Frontal cortex (tissue), 3 donors: ENCODE measurements at regions not wholly inside any gene's neighbourhood (a gene's known extent, or its start where the extent isn't known, plus 50 kb on each side); places are given as distances from the start of the nearest gene placed in this dataset.
"Not testable (repeated sequence)": the region's sequence is repeated elsewhere in the genome, so short reads cannot be mapped to it uniquely, and the experiment has no call there.

Experiments
- DNase-seq, 2 donors: peaks; one replicate each; pipeline ENCODE4 v3.0.0; 2012; ENCODE audit warnings: low spot score in 2 of 2
- FAIRE-seq: peaks from 2 replicates; lab custom pipeline; 2012; peaks lifted over from hg19 to GRCh38; lab: Jason Lieb, UNC
- donor health status: control.
- donor health status: control.
- donor health status: control.

DNA sequence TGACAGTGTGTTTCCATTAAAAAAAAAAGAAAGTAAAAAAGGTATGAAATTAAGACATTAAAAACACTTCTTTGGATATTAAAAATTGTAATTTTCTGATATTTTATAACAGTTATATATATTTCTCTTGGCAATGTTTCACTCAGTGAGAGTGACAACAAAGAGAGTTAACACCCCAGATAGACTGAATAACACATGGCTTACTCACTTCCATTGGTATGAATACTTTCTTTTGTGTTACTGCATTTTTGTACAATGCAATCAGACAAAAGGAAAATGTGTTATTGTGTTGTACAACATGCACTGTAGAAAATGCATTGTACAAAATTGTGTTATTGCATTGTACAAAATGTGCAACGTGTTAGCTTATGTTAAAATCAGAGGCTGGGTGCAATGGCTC lies 676.6 kb upstream of the AMELY start:
- not testable (repeated sequence) for DNase-seq, FAIRE-seq

DNA sequence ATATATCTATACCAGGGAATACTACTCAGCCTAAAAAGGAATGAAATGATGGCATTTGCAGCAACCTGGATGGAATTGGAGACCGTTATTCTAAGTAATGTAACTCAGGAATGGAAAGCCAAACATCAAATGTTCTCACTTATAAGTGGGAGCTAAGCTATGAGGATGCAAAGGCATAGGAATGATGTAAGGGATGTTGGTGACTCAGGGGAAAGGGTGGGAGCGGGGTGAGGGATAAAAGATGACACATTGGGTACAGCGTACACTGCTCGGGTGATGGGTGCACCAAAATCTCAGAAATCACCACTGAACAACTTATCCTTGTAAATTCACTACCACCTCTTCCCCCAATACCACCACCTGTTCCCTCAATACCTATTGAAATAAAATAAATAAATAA lies 651.0 kb upstream of the AMELY start:
- FAIRE-seq (no peak), DNase-seq (no peak)

DNA sequence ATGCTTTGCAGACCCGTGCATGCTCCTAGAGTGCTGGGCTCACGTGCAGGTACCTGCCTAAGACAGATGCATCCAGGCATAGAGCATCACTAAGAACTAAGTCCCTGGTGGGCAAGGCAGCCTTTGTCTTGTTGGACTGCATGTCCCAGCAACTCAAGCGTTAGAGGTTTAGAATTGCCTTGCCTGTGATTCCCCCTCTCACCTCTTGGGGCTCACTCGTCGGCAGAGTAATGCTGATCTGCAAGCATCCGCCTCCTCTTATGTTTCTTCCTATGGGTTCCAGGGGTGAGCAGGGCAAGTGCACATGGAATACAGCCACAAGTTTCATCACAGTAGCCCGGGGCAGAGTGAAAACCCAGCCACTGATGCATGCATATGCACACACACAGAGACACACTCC lies 646.1 kb upstream of the AMELY start:
- FAIRE-seq, result no peak
- no peak for DNase-seq

DNA sequence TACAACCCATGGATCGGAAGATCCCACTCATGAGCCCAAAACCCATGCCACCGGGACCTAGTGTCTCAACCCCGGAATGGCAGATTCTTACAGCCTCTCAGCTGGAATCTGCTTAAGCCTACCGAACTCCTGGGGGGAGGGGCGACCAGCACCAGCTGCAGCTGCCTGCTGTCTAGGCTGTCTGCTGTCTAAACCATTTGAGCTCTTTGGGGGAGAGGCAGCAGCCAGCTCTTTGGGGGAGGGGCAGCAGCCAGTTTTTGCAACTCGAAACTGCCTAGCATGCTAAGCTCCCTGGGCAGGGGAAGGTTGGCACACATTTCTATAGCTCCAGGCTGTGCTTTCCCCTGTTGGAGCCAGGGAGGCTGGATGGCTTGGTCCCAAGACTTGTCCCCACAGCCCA lies 643.5 kb upstream of the AMELY start:
- DNase-seq, result no peak
- FAIRE-seq, result no peak

DNA sequence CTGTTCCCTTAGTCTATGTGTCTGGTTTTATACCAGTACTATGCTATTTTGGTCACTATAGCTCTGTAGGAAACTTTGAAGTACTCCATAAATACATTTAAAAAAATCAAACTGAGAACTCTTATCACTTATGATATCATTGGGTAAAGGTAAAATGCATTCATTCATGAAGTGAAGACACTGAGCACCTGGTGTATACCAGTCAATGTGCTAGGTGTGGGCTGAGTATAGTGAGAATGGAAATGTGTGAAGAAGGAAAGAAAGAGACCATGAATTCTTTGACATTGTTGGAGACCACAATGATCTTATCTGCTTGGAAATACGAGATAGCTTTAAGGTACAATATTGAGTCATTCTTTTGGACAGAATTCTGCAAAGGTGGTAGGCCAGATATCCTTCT lies 633.5 kb upstream of the AMELY start:
- FAIRE-seq (no peak), DNase-seq (no peak)

DNA sequence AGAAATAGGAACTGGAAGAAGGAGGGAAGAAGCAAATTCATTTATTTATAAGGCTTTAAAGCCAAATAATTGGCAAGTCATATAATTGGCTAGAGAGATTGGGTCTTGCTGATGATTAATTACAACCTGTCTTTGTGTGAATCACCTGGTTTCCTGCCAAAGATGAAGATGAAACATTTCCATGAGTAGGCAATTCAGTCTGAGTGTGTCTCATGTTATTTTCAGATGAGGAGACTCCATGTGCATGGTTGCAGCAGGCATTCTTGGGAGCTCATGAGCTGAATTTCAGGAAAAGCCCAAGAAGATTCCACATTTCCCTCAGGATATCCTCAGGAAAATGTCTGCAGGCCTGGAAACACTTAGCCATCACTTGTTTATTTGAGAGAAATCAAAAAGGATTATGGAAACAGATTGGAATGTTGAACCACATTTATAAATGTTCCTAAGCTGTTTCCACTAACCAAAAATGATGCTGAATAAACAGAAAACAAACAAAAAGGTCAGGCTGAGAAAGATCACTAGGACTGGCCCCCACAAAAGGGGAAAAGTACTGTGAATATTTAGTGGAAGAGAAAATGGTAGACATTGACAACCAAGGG lies 632.7 kb upstream of the AMELY start:
- DNase-seq (no peak), FAIRE-seq (no peak)

DNA sequence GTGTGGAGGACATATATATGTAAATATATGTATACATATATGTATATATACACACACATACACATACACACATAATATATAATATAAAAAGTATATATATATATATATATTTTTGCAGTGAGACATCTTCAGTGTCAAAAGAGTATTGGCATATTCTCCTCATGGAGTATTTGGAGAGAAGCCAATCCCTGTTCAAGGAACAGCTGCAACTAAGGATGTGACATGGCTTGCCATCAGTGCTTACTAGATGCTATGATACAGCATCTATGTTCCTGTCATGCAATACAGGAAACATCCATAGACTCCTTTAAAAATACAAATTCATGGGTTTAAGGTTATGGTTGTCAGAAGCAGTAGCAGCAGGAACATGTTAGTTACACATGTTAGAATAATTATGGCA lies 632.0 kb upstream of the AMELY start:
- FAIRE-seq (no peak), DNase-seq (no peak)

DNA sequence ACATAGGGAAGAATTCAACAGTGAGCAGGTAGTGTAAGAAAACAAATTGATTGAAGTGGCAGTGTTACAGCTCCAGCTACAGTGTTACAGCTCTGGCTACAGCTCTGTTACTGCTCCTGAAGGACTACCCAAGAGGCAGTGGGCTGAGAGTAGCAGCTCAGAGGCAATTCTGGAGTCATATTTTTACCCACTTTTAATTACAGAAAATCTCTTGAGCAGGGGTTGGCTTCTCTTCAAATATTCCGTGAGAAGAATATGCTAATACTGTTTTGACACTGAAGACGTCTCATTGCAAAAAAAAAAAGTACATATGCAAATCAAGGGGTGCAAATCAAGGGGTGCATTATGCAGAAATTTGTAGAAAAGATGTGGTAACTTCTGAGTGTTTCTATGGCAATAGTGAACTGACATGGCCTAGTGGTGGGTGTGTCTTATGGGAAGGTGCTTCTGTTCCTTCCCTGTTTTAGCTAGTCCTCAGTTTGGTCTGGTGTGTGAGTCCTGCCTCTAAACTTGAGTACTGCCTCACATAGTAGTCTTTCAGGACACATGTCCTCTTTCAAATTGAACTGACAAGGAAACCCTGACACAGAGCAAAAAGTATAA lies 630.8 kb upstream of the AMELY start:
- DNase-seq, result no peak
- no peak for FAIRE-seq

DNA sequence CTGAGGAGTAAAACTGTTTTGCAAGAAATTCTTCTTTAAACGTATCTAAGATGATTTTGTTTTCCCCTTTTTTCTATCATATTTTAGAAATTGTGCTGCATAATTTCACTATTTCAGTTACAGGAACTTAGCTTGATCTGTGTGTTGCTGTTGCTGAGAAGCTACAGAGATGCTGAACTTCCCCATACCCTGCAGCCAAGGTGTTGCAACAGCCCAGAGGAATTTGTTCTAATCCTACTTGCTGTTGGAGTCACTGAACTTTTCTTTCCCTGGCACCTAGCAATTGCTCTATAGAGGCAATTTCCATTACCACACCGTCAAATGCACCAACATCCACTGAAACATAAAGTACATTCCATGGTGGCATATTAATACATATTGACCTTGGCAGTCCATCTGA lies 617.8 kb upstream of the AMELY start:
- no peak for FAIRE-seq
- no peak for DNase-seq

DNA sequence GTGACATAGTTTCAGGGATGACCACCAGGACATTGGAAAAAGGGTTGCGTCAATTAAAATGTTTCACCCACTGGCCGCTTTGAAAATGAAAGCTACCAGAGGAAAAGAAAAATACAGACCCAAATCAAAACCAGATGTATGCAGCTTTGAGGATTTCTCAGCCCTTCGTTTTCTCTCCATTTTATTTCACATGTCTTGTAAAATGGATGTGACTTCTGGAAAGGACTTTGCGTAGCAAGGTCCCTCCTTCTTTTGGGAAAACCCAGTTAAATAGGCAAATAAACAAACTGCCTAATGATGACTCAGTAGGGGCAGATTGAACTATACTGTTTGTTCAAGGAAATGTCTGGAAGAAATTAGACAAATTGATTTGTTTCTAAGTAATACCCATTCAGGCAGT lies 616.0 kb upstream of the AMELY start:
- FAIRE-seq, DNase-seq: not testable (repeated sequence)

DNA sequence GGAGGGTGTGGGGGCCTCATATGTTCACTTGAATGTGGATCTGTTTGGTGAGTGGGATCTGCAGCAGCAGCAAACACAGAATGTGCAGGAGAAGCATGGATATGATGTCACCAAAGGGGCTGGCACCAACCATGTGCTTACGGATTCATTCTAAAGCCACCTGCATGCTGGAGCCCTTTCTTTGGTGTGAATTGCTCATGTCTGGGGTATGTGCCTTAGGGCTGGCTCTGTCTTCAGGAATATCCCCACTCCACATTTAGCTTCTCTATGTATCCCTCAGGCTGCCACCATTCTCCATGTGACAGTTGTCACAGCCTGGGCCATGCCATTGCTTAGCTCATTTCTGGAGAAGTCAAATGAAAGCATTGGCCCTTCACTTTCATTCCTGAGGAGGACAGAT lies 606.8 kb upstream of the AMELY start:
- no peak for DNase-seq
- no peak for FAIRE-seq

DNA sequence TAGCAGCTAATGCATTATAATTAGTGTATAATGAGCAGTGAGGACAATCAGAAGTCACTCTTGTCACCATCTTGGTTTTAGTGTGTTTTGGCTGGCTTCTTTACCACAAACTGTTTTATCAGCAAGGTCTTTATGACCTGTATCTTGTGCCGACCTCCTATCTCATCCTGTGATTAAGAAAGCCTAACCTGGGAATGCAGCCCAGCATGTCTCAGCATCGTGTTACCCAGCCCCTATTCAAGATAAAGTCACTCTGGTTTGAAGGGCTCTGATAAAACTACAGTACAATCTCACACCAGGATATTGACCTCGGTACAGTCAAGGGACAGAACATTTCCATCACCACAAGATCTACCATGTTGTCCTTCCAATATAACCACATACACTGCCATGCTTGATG lies 604.7 kb upstream of the AMELY start:
- FAIRE-seq (no peak), DNase-seq (no peak)

DNA sequence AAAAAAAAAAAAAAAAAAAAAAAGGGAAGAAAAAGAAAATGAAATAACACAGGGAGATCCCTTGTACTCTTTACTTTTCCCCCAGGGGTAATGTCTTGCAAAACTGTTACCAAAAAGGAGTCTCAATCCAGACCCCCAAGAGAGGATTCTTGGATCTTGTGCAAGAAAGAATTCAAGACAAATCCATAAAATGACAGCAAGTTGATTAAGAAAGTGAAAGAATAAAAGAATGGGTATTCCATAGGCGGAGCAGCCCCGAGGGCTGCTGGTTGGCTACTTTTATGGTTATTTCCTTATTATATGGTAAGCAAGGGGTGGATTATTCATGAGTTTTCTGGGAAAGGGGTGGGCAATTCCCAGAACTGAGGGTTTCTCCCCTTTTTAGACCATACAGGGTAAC lies 604.3 kb upstream of the AMELY start:
- DNase-seq (no peak), FAIRE-seq (no peak)

DNA sequence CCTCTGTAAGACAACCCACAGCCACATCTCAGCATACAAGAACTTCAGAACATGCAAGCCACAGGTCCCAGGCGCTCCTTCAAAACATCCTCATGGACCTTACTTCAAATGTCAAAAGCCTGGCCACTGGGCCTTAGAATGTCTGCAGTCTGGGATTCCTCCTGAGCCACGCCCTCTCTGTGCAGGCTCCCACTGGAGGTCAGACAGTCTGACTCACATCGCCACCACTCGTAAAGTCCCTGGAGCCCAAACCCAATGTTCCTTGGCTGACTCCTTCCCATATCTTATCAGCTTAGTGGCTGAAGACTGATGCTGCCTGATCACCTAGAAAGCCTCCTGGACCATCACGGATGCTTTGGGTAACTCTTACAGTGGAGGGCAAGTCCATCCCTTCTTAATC lies 591.3 kb upstream of the AMELY start:
- FAIRE-seq (no peak), DNase-seq (no peak)

DNA sequence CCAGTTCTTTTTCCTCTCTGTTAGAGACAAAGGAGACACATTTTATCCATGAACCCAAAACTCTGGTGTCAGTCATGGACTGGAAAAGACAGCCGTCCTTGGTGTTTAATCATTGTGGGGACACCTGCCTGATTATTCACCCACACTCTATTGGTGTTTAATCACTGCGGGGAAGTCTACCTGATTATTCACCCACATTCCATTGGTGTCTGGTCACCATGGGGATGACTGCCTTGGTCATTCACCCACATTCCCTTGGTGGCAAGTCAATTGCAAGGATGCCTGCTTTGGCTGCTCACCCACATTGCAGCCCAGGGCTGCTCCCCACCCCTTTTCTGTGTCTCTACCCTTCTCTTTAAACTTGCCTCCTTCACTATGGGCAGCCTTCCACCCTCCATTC lies 589.7 kb upstream of the AMELY start:
- DNase-seq, result no peak
- no peak for FAIRE-seq

DNA sequence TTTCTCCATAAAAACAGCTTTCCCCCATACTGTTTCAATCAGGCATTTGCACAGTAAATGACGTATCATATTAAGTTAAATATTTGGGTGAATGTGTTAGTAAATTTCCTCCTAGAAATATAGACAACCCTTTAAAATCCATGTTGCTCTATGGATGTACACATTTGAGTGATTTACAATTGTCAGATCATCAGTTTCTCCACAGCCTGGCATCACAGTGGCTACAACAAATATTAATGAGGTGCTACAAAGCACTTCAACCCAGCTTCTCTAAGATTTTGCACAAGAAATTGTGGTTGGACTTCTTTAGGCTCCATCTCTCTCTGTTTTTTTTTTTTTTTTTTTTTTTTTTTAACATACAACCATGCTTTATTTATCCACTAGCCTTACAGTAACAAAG lies 584.4 kb upstream of the AMELY start:
- FAIRE-seq (no peak), DNase-seq (no peak)

DNA sequence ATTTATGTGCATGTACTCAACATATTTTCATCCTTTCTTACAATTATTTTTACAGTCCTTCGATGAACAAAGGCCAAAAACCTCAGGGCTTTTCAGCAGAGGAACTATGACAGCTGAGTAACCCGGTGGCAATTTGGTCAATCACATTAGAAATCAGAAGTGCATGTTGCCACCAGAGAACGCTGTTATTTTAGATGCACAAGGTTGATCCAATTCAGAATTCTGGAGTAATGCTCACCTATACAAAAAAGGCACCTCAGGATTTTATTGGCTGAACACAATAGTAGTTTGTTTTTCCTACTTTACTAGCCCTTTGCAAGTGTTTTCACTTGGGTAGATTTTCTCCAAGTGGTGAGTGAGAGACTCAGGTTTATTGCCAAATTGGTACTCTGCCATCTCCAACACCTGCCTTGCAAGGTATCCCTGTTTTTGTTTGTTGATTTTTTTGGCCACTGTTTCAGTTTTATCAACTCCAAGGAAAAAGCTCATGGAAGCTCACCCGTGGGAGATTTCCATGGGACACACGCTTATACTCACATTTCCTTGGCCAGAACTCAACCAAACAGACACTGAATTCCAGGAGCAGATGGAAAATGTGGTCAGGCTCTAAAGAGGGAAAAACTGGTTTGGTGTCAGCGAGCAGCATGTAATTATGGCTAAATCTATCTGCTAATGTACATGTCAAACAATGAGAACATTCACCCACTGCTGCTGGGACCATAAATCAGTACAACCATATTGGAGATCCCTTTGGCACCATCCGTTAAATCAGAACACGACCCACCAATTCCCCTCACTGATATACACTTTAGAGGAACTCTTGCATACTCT lies 573.1 kb upstream of the AMELY start:
- not testable (repeated sequence) for FAIRE-seq

DNA sequence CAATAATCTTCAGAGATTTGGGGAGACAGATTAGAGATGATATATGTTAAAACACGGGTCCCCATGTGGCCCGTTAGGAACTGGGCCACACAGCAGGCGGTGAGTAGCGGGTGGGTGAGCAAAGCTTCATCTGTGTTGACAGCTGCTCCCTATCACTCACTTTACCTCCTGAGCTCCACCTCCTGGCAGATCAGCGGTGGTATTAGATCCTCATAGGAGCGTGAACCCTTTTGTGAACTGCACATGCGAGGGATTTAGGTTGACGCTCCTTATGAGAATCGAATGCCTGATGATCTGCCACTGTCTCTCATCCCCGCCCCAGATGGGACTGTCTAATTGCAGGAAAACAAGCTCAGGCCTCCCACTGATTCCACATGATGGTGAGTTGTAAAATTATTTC lies 560.4 kb upstream of the AMELY start:
- no peak for FAIRE-seq
- no peak for DNase-seq

More for the DNA sequence above, 573.1 kb upstream of the AMELY start:
- not testable (repeated sequence) for DNase-seq

DNA sequence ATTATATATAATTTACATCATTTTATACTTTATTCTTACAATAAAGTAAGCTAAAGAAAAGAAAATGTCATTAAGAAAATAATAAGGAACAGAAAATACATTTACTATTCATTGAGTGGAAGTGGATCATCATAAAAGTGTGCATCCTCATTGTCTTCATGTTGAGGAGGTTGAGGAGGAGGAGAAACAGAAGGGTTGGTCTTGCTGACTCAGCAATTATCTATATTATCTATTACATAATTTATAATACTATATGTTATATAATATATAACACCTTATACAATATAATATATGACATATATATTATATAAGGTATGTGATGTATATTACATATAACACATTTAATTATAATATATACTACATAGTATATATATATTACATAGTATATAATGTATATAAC lies 558.5 kb upstream of the AMELY start:
- FAIRE-seq (no peak), DNase-seq (no peak)

DNA sequence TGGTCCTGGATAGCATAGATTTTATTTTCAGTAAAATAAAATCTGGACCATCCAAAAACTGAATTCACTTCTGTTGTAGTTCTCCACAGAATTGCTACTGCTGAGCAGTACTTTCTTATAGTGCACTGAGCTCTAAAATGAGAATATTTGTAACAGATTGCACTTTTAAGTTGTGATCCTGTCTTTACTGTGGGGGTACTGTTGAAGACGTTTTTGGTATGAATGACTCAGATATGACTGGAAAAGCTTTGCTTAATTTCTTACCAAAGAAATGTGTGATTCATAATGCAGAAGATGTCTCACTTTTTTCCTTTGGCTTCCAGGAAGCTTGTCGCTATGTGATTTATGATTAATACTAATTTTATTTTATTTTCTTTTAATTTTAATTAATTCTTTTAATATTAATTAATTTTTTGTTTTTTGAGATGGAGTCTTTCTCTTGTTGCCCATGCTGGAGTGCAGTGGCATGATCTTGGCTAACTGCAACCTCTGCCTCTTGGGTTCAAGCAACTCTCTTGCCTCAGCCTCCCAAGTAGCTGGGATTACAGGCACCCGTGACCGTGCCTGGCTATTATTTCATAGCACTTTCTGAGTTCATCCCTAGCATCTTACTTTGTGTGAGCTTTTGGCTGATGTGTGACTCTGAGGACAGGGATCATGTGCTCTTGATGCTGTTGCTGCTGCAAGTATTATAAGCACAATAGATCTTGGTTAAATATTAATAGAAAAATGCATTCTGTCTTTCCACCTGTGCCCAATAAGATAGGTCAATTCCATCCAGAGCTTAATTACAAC lies 557.6 kb upstream of the AMELY start:
- FAIRE-seq, result no peak
- no peak for DNase-seq
